ENCODE measurements at regions not wholly inside any gene's neighbourhood (a gene's known extent, or its start where the extent isn't known, plus 50 kb on each side); places are given as distances from the start of the nearest gene placed in this dataset.

- no peak for TF ChIP-seq CTCF (IDR thresholded peaks at IDR 0.05; ENCODE audit: low read depth, low read length, missing control alignments)
- no peak overlapping the region for H3K4me3 ChIP-seq (ENCODE audit: low read depth, low read length)
- in situ Hi-C loops (cut with HindIII; ENCODE audit: low sequenced_read_pairs): no loop called here
- DNase-seq (ENCODE audit: low read depth): peak; percentile 55
Measured at GRCh38 chr5:54644226-54644625, 126.7 kb downstream of the SNX18 start.

DNA sequence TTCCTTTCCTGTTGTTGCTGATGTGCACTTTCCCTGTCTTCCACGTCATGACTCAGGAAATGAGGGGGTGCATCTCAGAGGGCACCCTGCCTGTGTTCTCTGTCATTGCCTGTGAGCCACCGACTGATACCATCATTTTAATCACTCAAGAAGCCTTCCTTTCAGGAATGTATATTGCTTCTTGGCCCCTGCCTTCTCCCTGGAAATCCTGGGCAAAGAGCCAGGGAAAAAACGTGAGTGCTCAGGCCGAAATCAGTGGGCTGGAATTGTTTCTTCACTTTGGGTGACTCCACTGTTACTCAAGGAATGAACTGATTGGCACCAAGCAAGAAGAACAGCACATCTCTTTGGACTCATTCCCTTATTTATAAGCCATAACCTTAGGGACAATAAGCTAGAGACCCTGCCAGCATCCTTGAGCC is 126.1 kb downstream of the SNX18 start:
- TF ChIP-seq CTCF (IDR thresholded peaks at IDR 0.05; ENCODE audit: low read depth, low read length, missing control alignments): no peak
- no peak for DNase-seq (ENCODE audit: low read depth)
- in situ Hi-C loops (cut with HindIII; ENCODE audit: low sequenced_read_pairs): no loop called here
- H3K4me3 ChIP-seq (ENCODE audit: low read depth, low read length): no peak overlapping the region

- no peak for DNase-seq (ENCODE audit: low read depth)
- in situ Hi-C loops (cut with HindIII; ENCODE audit: low sequenced_read_pairs): no loop called here
- no peak overlapping the region for H3K4me3 ChIP-seq (ENCODE audit: low read depth, low read length)
- no peak for TF ChIP-seq CTCF (IDR thresholded peaks at IDR 0.05; ENCODE audit: low read depth, low read length, missing control alignments)
Measured at GRCh38 chr5:54639621-54640020, 122.1 kb downstream of the SNX18 start.

- no peak overlapping the region for H3K4me3 ChIP-seq (ENCODE audit: low read depth, low read length)
- no peak for TF ChIP-seq CTCF (IDR thresholded peaks at IDR 0.05; ENCODE audit: low read depth, low read length, missing control alignments)
- in situ Hi-C loops (cut with HindIII; ENCODE audit: low sequenced_read_pairs): no loop called here
- DNase-seq (ENCODE audit: low read depth): no peak
Measured at GRCh38 chr5:54638106-54638505, 120.5 kb downstream of the SNX18 start.

DNA sequence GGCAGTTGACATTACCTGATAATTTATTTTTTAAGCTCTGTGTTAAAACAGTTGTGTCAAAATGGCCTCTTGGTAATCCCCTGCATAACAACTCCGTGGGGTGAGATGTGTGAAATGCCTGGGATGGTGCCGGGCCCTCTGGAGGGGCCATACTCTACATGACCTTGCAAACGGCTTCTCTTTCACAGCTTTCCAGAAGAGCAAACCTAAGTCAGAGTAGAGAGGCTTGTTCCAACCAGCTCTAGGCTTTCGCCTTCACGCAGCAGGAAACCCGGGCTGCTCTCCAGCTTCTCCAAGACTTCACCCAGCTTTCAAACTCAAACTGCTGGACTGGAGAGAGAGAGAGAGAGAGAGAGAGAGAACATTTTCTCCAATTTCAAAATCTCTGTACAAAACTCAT is 120.1 kb downstream of the SNX18 start:
- no peak for TF ChIP-seq CTCF (IDR thresholded peaks at IDR 0.05; ENCODE audit: low read depth, low read length, missing control alignments)
- DNase-seq (ENCODE audit: low read depth): no peak
- in situ Hi-C loops (cut with HindIII; ENCODE audit: low sequenced_read_pairs): no loop called here
- no peak overlapping the region for H3K4me3 ChIP-seq (ENCODE audit: low read depth, low read length)

GRCh38 chr5:54634089-54634488 is 116.5 kb downstream of the SNX18 start:
- in situ Hi-C loops (cut with HindIII; ENCODE audit: low sequenced_read_pairs): no loop called here
- no peak for TF ChIP-seq CTCF (IDR thresholded peaks at IDR 0.05; ENCODE audit: low read depth, low read length, missing control alignments)
- DNase-seq (ENCODE audit: low read depth): no peak
- no peak overlapping the region for H3K4me3 ChIP-seq (ENCODE audit: low read depth, low read length)

Measured in astrocyte of the cerebellum (primary cell).